RPMI8226 (cell line): ENCODE measurements at regions not wholly inside any gene's neighbourhood (a gene's known extent, or its start where the extent isn't known, plus 50 kb on each side); places are given as distances from the start of the nearest gene placed in this dataset.

ENCODE experiments used
- DNase-seq: peaks from one replicate; pipeline ENCODE4 v3.0.0-alpha.2; 2015

DNA sequence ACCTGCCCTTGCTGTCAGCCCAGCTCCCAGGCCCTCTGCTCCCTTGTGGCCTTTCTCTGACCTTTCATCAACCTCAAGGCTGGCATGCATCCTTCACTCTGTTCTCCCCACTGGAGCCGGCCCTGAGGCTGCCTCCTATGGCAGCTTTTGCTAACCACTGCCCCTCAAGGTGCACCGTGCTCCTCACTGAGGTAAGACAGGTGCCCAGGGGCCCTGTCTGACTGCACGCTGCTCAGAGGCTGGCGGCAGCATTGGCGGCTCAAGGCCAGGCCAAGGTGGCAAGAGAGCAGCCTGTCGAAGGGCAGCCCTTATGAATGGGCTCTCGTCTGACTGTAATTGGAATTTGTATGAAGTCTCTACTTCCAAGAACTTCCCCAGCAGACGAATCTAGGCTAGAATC lies 172.6 kb downstream of the ZNF248 start:
- DNase-seq = no peak

DNA sequence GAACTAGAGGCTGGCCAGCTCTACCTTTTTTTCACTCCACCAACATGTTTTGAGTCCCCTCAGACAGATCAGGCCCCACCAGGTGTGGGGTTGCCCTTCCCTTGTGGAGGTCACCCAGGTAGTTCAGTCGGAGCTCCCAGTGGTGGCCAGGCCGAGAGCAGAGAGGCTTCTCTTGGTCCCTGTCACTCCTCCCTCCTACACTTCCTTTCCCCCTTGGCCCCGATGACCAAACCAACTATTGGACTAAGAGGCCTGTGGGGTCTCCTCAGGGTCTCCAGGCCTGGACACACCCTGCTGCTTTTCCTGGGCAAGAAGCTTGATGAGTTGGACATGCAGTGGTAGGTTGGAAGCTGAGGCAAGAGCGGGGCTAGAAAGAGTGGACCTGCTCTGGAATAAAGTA lies 174.8 kb downstream of the ZNF248 start:
- DNase-seq = no peak

DNA sequence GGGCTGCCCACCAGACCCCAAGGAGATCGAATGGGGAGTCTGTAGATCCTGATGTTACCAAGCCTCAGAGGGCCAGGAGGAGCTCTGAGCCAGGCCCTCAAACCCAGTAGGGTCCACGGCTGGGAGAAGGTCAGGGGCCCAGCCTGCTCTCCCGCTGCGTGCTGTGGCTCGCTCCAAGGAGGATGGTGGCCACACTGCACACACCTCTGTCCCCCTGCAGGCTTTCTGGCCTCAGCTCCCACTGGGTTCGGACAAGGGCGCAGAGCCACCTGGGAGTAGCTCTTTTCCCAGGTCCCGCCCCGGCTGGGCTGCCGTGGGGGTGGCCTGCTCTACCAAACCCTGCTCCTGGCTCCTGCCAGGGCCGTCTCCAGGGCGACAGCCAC lies 175.8 kb downstream of the ZNF248 start:
- DNase-seq = peak; percentile 6

DNA sequence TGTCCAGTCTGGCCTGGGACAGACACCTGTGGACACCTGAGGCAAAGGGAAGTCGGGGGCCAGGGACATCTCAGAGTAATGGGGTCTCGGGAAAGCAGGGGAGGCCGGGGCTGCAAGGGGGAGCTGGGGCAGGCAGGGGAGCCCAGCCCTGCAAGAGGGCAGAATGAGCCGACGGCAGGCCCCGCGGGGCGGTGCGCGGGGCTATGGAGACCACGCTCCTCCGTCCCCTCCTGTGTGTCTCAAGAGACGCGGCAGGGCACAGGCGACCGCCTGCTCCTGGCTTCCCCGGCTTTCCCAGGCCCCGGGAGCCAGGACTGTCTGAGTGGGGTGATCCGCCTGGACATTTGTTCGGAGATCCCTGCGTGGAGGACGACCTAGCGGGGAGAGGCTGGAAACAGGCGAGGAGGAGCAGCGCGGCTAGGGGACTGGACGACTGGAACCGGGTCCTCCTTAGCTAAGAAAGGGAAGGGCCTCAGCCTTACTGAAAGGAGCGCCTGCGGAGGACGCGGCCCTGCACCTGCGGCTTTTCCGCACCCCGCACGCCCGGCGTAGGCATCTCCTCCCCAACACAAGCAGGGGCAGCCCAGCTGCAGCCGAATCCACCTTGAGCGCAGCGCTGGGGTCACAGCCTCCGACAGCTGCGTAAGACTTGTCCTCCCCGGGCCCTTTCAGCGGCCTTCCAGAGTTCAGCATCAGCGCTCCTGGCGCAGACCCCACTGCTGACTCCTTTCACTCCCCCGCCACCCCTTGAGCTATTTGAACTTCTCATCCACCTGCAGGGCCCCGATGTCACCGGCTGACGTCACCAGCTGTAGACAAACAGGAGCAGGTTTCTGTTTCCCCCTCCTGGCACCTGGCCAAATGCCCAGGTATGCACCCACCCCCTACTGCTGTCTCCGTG lies 176.4 kb downstream of the ZNF248 start:
- no peak for DNase-seq

DNA sequence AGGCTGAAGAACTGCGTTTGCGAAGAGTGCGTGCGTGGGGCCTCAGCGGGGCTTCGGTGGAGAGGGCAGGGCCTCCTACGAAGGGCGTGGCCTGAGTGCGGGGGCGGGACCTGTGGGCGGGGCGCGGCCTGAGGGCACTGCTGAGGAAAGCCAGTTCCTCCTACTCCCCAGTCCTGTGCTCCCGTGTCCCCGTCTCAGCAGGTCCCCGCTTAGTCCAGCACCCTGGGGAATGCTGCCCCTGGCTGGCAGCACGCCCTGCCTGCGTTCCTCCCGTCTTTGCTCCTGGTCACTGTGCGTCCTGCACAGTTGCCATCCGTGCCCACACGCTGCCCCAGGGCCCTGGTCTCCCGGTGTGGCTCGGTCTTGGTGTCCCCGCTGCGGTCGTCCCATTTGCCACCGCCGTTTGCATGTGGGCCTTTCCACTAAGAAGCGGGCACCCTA lies 177.1 kb downstream of the ZNF248 start:
- no peak for DNase-seq

DNA sequence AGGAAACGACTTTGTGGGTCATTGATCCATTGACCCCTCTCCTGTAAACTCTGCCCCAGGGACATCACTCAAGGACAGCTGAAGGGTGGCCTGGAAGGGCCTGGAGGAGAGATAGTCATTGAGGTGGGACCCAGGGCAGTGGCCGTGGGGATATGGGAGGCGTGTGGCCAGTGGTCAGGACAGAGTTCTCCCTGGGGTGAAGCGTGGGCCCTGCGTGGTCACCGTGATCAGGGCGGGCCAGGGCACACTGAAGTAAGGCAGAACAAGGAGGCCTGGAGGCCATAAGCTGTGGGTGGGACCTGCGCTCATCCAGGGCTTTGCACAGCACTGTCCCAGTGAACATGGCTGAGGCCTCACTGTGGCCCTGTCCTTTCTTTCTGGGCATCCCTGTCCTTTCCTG lies 177.9 kb downstream of the ZNF248 start:
- no peak for DNase-seq

DNA sequence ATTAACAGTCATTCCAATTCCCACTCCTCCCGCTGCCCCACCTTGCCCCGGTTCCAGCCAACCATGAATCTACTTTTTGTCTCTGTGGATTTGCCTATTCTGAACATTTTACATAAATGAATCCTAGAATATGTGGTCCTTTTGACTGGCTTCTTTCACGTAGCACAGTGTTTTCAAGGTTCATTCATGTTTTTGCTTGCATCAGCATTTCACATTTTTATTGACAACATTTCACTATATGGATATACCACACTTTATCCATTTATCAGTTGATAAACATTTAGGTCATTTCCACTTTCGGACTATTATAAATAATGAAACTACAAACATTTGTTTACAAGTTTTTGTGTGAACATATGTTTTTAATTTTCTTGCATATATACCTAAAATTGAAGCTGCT lies 182.0 kb downstream of the ZNF248 start:
- no peak for DNase-seq

DNA sequence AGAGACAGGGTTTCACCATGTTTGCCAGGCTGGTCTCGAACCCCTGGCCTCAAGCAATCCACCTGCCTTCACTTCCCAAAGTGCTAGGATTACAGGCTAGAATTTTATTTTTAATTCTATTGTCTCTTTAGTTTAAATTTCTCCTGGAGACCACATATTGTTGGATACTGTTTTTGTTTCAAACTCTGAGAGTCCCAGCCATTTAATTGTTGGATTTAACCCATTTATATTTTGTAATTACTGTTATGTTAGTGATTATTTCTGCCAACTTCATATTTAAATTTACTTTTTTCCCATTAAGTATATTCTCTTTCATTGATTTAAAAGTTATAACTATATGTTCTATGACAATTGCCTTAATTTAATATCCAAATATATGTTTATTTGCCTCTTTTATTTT lies 185.6 kb downstream of the ZNF248 start:
- DNase-seq = no peak

DNA sequence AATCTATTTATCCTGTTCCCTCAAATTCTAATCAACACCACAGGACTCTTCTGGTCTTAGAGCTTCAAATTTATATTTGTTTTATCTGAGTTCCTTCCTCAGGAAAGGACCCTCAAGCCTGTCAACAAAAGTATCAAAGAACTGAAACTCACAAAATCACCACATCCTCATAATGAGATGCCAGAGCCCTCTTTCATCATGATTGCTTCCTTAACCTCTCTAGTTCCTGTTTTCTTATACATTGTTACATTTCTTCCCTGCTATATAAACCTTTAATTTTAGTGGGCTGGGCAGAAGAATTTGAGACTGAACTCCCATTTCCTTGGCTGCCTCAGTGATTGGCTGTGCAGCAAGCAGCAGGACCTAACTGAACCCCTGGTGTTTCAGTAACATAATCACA lies 189.7 kb downstream of the ZNF248 start:
- no peak for DNase-seq

DNA sequence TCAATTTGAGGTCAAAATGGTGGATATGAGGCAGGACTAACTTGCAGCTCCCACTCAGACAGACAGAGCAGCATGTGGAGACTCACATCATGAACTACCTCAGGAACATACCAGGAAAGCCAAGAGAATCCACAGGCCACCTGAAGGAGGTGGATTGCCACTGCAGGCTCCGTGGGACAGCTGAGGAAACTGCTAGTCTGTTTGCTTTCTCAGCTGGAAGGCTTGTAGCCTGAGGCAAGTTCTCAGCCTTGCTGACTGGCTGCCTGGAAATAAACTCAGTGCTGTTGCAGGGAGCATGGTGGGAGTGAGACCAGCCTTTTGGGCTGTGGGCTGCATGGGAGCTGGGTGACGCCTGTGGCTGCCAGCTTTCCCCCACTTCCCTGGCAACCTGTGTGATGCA lies 202.9 kb downstream of the ZNF248 start:
- no peak for DNase-seq

DNA sequence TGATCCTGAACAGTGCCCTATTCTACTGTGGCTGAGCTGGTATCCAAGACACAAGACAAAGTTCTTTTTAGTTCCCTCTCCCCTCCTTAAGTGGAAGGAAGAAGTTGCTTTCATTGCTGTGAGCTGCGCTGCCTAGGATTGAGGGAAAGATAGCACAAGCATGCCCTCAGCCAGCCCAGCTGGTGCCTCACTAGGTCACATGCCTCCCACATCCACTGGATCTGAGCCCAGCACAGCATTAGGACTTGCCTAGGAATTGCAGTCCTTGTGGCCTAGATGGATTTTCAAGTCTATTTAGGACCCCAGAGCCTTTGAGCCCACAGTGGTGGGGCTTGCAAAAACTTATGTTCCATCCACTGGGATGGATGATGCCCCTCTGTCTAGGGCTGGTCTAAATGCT lies 214.2 kb downstream of the ZNF248 start:
- no peak for DNase-seq

DNA sequence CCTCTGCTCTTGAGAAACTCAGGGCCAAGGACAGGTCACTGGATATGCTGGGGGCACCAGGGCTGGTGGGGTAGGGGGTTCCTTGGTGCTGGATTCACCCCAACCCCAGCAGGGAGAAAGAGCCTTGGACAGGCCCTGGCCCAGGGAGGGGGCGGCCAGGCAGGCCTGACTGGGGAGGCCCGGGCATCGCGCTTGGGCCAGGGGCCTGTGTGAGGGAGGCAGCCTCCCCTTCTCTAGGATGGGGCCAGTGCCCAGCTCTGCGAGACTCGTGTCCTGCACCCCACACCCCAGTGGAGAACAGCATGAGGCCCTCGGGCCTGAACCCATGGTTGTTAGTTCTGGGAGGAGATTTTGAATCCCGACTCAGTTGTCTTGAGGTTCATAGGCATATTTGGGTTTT lies 217.1 kb downstream of the ZNF248 start:
- DNase-seq = no peak

DNA sequence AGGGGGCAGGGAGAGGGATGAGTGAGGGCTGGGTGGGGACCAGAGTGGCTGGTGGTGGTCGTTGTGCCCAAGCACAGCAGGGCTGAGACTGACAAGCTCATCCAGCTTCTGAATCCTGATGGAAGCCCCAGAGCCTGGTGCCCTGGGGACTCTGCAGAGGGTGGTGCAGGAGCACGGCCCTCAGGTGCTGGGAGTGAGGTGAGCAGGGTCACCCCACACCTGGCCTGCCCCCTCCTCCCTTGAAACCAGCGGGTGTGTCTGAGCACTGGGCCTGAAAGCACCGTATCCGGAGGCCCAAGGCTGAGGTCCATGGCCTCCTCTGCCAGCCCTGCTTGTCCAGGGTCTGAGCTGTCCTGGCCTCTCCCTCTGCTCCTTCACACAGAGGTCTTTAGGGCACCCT lies 218.2 kb downstream of the ZNF248 start:
- no peak for DNase-seq

DNA sequence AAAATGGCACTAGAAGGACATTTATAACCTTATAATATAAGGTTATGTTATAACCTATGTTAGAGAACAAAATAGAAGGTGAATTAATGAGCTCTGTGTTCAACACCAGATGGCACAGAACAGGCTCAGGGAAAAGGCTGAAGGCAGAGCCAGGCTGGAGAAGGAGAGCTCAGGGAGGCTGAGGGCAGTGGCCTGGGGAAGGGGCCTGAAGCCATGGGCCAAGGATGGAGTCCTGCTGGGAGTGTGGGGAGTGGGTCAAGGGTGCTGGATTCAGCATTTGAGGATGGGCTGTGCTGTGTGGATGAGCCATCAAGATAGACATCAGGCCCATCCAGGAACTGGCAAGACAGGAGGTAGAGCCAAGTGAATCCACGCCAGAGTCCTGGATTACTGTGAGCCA lies 218.8 kb downstream of the ZNF248 start:
- no peak for DNase-seq

DNA sequence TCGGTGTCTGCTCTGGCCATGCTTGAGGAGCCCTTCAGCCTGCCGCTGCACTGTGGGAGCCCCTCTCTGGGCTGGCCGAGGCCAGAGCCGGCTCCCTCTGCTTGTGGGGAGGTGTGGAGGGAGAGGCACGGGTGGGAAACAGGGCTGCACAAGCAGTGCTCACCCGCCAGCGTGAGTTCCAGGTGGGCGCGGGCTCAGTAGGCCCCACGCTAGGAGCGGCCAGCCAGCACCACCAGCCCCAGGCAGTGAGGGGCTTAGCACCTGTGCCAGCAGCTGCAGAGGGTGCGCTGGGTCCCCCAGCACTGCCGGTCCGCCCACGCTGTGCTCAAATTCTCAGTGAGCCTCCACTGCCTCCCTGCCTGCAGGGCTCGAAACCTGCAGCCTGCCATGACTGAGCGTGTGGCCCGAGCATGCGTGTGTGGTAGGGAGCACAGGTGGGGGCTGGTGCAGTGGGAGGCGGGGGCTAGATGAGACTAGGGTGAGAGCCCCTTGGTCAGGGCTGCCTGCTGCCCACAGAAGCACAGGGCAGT lies 223.0 kb downstream of the ZNF248 start:
- no peak for DNase-seq

DNA sequence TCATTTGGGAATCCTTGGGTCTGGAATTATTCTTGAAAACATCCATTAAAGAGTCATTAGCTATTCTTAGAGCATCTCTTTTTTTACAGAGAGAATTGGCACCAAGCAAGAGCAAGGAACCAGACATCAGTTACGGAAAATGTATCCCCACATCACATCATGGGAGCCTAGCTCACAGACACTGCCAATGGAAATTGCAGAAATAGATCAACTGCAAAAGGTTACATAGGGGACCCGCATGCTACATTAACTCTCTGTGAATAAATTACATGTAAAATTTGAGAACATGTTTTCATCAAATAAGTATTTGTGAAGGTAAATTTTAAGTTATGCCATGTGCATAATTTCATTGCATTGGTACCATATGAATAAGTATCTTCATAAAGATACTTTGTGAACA lies 224.8 kb downstream of the ZNF248 start:
- DNase-seq = no peak

DNA sequence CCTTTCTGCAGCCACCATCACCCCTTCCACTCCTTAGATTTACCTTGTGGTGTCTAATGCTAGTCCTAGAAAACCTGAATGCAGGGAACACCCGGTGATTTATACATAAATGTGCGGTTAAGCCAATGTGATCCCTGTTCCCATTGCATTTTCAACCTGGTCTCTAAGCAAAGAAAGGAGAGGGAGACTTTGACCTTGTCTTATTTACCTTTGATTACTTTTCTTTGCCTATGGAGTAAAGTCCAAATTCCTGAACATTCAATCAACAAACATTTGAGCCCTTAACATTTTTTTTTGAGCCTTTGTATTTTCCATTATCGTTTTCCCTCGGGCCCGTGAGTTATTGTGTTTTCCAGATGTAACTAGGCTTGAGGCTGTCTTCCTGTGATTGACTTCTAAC lies 233.9 kb downstream of the ZNF248 start:
- DNase-seq = no peak

DNA sequence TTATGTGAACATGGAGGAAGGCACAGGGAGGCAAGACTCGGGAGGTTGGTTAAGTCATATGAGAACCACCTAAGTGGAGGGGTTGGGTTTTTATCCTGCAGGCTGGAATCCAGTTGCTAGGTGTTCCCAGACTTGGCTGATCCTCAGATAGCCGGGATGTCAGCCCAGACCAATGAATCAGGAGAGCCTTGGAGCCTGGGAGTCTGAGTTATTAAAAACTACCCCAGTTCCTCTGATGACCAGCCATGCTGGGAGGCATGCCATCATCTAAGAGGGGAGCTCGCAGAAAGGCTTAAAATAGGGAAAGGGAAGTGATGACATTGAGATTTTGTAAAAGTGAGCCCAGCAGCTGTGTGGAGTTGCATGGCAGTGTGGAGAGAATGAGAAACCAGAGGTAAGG lies 238.1 kb downstream of the ZNF248 start:
- no peak for DNase-seq

DNA sequence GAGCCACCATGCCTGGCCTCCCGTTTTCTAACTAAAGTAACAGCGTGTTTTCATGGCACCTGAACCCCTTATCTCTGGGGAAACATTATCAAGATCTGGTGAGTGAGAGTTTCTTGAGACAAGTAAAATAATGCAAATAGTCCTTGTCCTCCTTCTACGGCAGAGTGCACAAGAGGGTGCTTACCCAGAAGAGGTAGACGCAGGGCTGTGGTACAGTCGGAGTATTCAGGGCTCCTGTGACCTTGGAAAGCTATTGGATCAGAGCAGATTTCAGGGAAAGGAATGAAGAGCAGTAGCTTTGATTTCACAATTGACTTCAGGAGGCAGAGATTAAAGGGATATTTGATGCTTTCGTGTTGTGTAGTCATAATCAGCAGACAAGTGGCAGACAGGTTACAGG lies 269.1 kb downstream of the ZNF248 start:
- DNase-seq = no peak

DNA sequence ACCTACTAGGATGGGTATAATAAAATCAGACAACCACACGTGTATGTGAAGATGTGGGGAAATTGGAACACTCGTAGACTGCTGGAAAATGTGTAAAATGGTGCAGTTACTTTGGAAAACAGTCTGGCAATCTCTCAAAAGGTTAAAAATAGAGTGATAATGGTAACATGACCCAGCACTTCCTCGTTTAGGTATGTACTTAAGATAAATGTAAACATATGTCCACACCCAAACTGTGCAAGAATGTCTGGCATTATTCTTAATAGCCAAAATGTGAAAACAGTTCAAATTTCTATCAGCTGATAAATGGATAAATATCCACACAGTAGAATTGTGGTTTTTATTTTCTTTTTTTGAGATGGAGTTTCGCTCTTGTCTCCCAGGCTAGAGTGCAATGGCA lies 272.8 kb downstream of the ZNF248 start:
- no peak for DNase-seq

DNA sequence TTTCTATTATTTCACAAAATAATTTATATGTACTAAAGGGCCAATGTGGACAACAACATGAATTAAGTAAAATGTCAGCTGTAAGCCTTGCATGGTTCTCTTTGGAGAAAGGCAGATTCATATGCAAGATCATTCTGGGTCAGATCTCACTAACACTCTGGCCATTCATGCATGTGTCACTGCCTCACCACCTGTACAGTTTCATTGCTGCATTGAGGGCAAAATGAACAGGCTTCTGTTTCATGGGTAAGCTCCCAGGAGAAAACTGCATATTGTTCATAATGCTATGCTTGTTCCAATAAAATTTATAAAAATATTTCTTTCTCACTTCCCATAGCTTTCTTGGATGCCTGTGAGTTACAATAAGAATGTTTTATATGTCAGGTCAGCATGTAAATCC lies 275.2 kb downstream of the ZNF248 start:
- DNase-seq = no peak

DNA sequence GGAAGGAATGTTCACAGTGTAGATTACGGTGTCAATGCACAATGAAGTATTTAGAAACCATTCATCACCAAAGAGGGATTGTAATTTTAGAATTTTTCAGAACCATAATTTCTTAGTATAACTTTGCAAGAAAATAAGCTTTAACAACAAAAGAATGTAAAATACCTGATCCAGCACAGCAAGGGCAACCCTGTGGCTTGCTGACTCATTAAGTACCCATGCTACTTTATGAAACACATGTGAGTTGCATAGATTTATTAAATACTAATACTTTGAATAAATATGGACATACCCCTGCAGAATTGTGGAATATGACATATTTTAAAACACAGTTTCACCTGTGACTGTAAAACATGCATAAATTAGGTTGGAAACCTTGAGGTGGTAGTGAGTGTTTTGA lies 281.3 kb downstream of the ZNF248 start:
- DNase-seq = no peak

DNA sequence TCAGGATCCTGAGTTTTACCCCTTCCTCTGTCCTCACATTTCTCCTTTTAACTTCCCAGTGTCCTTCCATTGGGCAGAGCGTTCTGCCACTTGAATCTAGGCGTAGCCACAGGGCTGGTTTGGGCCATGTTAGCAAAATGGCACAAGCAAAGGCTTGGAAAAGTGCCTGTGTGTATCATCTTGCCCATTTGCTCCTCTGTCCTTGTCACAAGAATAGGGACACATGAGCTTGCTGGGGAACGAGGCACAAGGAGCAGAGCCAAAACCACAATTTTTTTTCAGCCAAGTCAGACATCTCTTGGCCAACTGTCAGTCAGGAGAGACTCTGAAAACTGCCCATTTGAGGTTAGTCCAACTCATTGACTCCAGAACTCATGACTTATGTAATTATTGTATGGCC lies 285.2 kb downstream of the ZNF248 start:
- no peak for DNase-seq

DNA sequence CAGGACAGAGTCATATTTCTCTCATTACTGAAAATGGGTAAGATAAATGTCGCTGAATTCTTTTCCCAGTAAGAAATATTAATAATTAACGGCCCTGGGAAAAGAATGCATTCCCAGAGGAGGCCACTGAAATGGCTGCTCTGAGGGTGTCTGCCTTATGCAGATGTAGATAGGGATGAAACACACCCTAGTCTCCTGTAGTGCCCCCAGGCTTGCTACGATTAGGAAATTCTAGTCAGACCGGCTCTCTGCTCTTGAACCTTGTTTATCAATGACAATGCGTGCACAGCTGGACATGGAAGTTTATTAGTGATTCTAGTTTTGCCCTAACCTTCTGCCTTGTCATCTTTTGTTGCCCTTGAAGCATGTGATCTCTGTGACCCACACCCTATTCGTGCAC lies 291.1 kb downstream of the ZNF248 start:
- DNase-seq = no peak

DNA sequence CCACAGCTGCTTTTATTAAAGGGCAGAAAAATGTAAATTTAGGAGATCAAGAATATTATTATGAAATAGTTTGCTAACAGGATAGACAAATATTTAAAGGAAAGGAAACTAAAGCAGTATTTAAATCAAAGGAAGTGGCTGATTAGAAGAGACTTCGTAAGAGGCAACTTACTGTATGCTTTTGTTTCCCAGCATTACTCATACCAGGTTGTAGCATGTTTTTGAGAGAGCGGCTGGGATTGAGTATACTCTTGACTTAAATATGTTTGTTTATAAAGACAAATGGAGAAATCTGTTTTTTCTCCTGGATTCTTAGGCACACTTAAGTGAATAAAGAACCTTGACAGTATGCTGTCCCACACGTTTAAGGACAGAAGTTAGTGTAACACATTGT lies 293.7 kb downstream of the ZNF248 start:
- no peak for DNase-seq
